HAP-1 (cell line): ENCODE measurements at regions not wholly inside any gene's neighbourhood (a gene's known extent, or its start where the extent isn't known, plus 50 kb on each side); places are given as distances from the start of the nearest gene placed in this dataset.
A peak's percentile ranks its signal among the peaks of the same experiment; 100 is the strongest.
"Not testable (repeated sequence)": the region's sequence is repeated elsewhere in the genome, so short reads cannot be mapped to it uniquely, and the experiment has no call there.

Source experiments
- DNase-seq, 2 experiments: peaks; one replicate each; pipeline ENCODE4 v3.0.0-alpha.2; 2016 to 2020; ENCODE audit warnings: low spot score in 2 of 2
- H3K27me3 ChIP-seq: fragments of 250-450 bp; sonication (Bioruptor Pico); 2 replicates; pipeline ENCODE4 v1.5.1; 2020; ENCODE audit warnings: low read depth, mild to moderate bottlenecking, moderate library complexity
- H3K36me3 ChIP-seq: fragments of 250-450 bp; sonication (Bioruptor Pico); replicated peaks from 2 replicates; pipeline ENCODE4 v1.5.1; 2020; ENCODE audit warnings: mild to moderate bottlenecking
- H3K4me1 ChIP-seq: fragments of 250-450 bp; sonication (Bioruptor Pico); 2 replicates; pipeline ENCODE4 v1.5.1; 2020; ENCODE audit warnings: mild to moderate bottlenecking
- H3K4me3 ChIP-seq: fragments of 250-450 bp; sonication (Bioruptor Pico); 2 replicates; pipeline ENCODE4 v1.5.1; 2020; ENCODE audit warnings: mild to moderate bottlenecking, moderate library complexity
- H3K9me3 ChIP-seq: fragments of 250-450 bp; sonication (Bioruptor Pico); 2 replicates; pipeline ENCODE4 v1.5.1; 2020; ENCODE audit warnings: mild to moderate bottlenecking, moderate library complexity
- in situ Hi-C: fragments of 300-500 bp; cut with MboI; formaldehyde crosslinking; loops from 3 replicates; pipeline ENCODE4 v1.14.3; 2020; ENCODE audit warnings: low sequenced_read_pairs, inconsistent platforms, mixed read lengths

GRCh38 chr18:43341014-43341413, 63.7 kb upstream of the SYT4 start:
- in situ Hi-C loops, result no loop called here
- Histone ChIP-seq H3K4me3 (no peak overlapping the region), H3K4me1 (no peaks in the 10 kb centered on the region), H3K9me3 (no peaks in the 10 kb centered on the region), H3K27me3 (no peaks in the 10 kb centered on the region), H3K36me3 (no peaks in the 10 kb centered on the region)
- DNase-seq, result no peak

- in situ Hi-C loops, result no loop called here
Observed at GRCh38 chr18:43350176-43350575, 72.9 kb upstream of the SYT4 start.

GRCh38 chr18:43364535-43364934, 87.2 kb upstream of the SYT4 start:
- Histone ChIP-seq H3K36me3 (no peaks in the 10 kb centered on the region), H3K27me3 (peaks cover 3% of the 10 kb centered on the region; the same call in 1 of the 2 replicates), H3K4me1 (no peaks in the 10 kb centered on the region), H3K9me3 (no peaks in the 10 kb centered on the region), H3K4me3 (no peak overlapping the region)
- no peak for DNase-seq
- in situ Hi-C loops, result no loop called here

More at GRCh38 chr18:43350176-43350575, 72.9 kb upstream of the SYT4 start:
- H3K36me3 ChIP-seq, result no peaks in the 10 kb centered on the region
- H3K9me3 ChIP-seq, result no peaks in the 10 kb centered on the region
- no peaks in the 10 kb centered on the region for H3K27me3 ChIP-seq
- no peaks in the 10 kb centered on the region for H3K4me1 ChIP-seq
- DNase-seq, result no peak
- H3K4me3 ChIP-seq, result no peak overlapping the region

GRCh38 chr18:43367895-43368294, 90.6 kb upstream of the SYT4 start:
- Histone ChIP-seq H3K4me3 (no peak overlapping the region), H3K9me3 (no peaks in the 10 kb centered on the region), H3K4me1 (no peaks in the 10 kb centered on the region), H3K27me3 (peaks cover 3% of the 10 kb centered on the region; the same call in 1 of the 2 replicates), H3K36me3 (no peaks in the 10 kb centered on the region)
- no peak for DNase-seq
- in situ Hi-C loops, result no loop called here

GRCh38 chr18:43369311-43369710, 92.0 kb upstream of the SYT4 start:
- H3K4me1 ChIP-seq, DNase-seq, H3K27me3 ChIP-seq, H3K4me3 ChIP-seq, H3K36me3 ChIP-seq, in situ Hi-C loops, H3K9me3 ChIP-seq: not testable (repeated sequence)

GRCh38 chr18:43372773-43373172, 95.5 kb upstream of the SYT4 start:
- Histone ChIP-seq H3K27me3 (no peaks in the 10 kb centered on the region), H3K4me1 (no peaks in the 10 kb centered on the region), H3K4me3 (no peak overlapping the region), H3K36me3 (no peaks in the 10 kb centered on the region), H3K9me3 (no peaks in the 10 kb centered on the region)
- DNase-seq, result no peak
- in situ Hi-C loops, result no loop called here

GRCh38 chr18:43380104-43380672, 102.9 kb upstream of the SYT4 start:
- Histone ChIP-seq H3K36me3 (no peaks in the 10 kb centered on the region), H3K27me3 (no peaks in the 10 kb centered on the region), H3K9me3 (no peaks in the 10 kb centered on the region), H3K4me3 (no peak overlapping the region), H3K4me1 (peaks cover 14% of the 10 kb centered on the region)
- no peak for DNase-seq
- in situ Hi-C loops, result no loop called here

GRCh38 chr18:43382641-43383403, 105.5 kb upstream of the SYT4 start:
- no peaks in the 10 kb centered on the region for H3K27me3 ChIP-seq
- peaks cover 14% of the 10 kb centered on the region for H3K4me1 ChIP-seq
- in situ Hi-C loops, result no loop called here
- DNase-seq, result peak; percentile 22 to 80
- H3K4me3 ChIP-seq, result no peak overlapping the region
- H3K36me3 ChIP-seq, result no peaks in the 10 kb centered on the region
- H3K9me3 ChIP-seq, result no peaks in the 10 kb centered on the region

- no peak overlapping the region for H3K4me3 ChIP-seq
- no peaks in the 10 kb centered on the region for H3K9me3 ChIP-seq
- in situ Hi-C loops, result no loop called here
- no peaks in the 10 kb centered on the region for H3K27me3 ChIP-seq
- H3K36me3 ChIP-seq, result no peaks in the 10 kb centered on the region
- DNase-seq, result no peak
- peaks cover 4% of the 10 kb centered on the region; the same call in 1 of the 2 replicates for H3K4me1 ChIP-seq
Observed at GRCh38 chr18:43389163-43389562, 111.9 kb upstream of the SYT4 start.

- in situ Hi-C loops, result no loop called here
- peak in 1 of 2 experiments; percentile 81 for DNase-seq
- H3K36me3 ChIP-seq, result no peaks in the 10 kb centered on the region
- no peaks in the 10 kb centered on the region for H3K27me3 ChIP-seq
- peaks cover 13% of the 10 kb centered on the region for H3K4me1 ChIP-seq
- H3K9me3 ChIP-seq, result no peaks in the 10 kb centered on the region
- no peak overlapping the region for H3K4me3 ChIP-seq
Observed at GRCh38 chr18:43392168-43392567, 114.9 kb upstream of the SYT4 start.

GRCh38 chr18:43393174-43393573, 115.9 kb upstream of the SYT4 start:
- in situ Hi-C loops, result no loop called here

GRCh38 chr18:43396266-43396665, 119.0 kb upstream of the SYT4 start:
- H3K9me3 ChIP-seq, result no peaks in the 10 kb centered on the region
- no peaks in the 10 kb centered on the region for H3K27me3 ChIP-seq
- in situ Hi-C loops, result no loop called here
- peak; percentile 14 to 84 for DNase-seq
- peaks cover 13% of the 10 kb centered on the region for H3K4me1 ChIP-seq
- no peak overlapping the region for H3K4me3 ChIP-seq
- H3K36me3 ChIP-seq, result no peaks in the 10 kb centered on the region

More at GRCh38 chr18:43393174-43393573, 115.9 kb upstream of the SYT4 start:
- no peak for DNase-seq
- H3K27me3 ChIP-seq, result no peaks in the 10 kb centered on the region
- no peak overlapping the region for H3K4me3 ChIP-seq
- H3K36me3 ChIP-seq, result no peaks in the 10 kb centered on the region
- no peaks in the 10 kb centered on the region for H3K9me3 ChIP-seq
- H3K4me1 ChIP-seq, result peaks cover 13% of the 10 kb centered on the region

GRCh38 chr18:43398601-43399000, 121.3 kb upstream of the SYT4 start:
- no peak overlapping the region for H3K4me3 ChIP-seq
- in situ Hi-C loops, result no loop called here
- H3K27me3 ChIP-seq, result no peaks in the 10 kb centered on the region
- DNase-seq, result no peak
- peaks cover 9% of the 10 kb centered on the region for H3K4me1 ChIP-seq
- H3K36me3 ChIP-seq, result no peaks in the 10 kb centered on the region
- H3K9me3 ChIP-seq, result no peaks in the 10 kb centered on the region

GRCh38 chr18:43405097-43405496, 127.8 kb upstream of the SYT4 start:
- in situ Hi-C loops, result no loop called here
- no peak for DNase-seq
- no peaks in the 10 kb centered on the region for H3K4me1 ChIP-seq
- H3K27me3 ChIP-seq, result no peaks in the 10 kb centered on the region
- H3K36me3 ChIP-seq, result no peaks in the 10 kb centered on the region
- no peak overlapping the region for H3K4me3 ChIP-seq
- no peaks in the 10 kb centered on the region for H3K9me3 ChIP-seq
